B cell (primary cell): ENCODE measurements at regions not wholly inside any gene's neighbourhood (a gene's known extent, or its start where the extent isn't known, plus 50 kb on each side); places are given as distances from the start of the nearest gene placed in this dataset.

Source experiments
- CTCF ChIP-seq: fragments of 200-600 bp; IDR thresholded peaks from one replicate; pipeline ENCODE4 v1.8.0; 2022; ENCODE audit warnings: antibody characterized with exemption, mild to moderate bottlenecking
- EZH2 ChIP-seq: IDR thresholded peaks from 2 replicates; pipeline ENCODE4 v1.6.1; 2012; ENCODE audit warnings: borderline replicate concordance, low read depth, mild to moderate bottlenecking, moderate library complexity, low read length; ENCODE audit not compliant: insufficient read depth, poor library complexity, severe bottlenecking

- TF ChIP-seq EZH2 (no peak), CTCF (no peak)
Measured at GRCh38 chr3:72442759-72443158, 405.5 kb downstream of the SHQ1 start.
